ENCODE measurements at regions not wholly inside any gene's neighbourhood (a gene's known extent, or its start where the extent isn't known, plus 50 kb on each side); places are given as distances from the start of the nearest gene placed in this dataset.

DNA sequence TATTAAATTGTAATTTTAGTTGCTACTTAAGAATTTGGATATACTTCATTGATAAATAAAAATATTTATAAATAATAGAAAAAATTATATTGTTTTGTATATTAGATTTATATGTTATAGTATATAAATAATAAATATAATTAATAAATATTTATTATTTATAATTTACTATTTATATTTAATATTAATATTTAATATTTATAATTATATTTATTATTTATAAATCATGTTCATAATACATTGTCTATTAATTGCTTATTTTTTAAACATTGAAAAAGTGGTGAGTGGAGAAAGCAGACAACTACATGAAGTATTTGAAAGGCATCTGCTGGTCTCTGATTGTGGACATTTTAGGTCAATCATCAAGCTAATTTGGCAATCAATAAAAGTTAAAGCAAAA is 464.5 kb downstream of the MMUT start:
- Histone ChIP-seq H3K27me3 (no peaks in the 10 kb centered on the region), H3K36me3 (no peaks in the 10 kb centered on the region), H3K27ac (no peak overlapping the region), H3K4me3 (no peak overlapping the region), H3K9me3 (no peaks in the 10 kb centered on the region), H3K4me1 (peaks cover 0 to 18% (median 9%) of the 10 kb centered on the region in 4 donors)
- TF ChIP-seq, protein P1, sequence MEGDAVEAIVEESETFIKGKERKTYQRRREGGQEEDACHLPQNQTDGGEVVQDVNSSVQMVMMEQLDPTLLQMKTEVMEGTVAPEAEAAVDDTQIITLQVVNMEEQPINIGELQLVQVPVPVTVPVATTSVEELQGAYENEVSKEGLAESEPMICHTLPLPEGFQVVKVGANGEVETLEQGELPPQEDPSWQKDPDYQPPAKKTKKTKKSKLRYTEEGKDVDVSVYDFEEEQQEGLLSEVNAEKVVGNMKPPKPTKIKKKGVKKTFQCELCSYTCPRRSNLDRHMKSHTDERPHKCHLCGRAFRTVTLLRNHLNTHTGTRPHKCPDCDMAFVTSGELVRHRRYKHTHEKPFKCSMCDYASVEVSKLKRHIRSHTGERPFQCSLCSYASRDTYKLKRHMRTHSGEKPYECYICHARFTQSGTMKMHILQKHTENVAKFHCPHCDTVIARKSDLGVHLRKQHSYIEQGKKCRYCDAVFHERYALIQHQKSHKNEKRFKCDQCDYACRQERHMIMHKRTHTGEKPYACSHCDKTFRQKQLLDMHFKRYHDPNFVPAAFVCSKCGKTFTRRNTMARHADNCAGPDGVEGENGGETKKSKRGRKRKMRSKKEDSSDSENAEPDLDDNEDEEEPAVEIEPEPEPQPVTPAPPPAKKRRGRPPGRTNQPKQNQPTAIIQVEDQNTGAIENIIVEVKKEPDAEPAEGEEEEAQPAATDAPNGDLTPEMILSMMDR (IDR thresholded peaks at IDR 0.05), result no peak
- intact Hi-C loops (cut with DNase I; ENCODE audit: low total_unique reads), result no loop called here
- no peak for DNase-seq

DNA sequence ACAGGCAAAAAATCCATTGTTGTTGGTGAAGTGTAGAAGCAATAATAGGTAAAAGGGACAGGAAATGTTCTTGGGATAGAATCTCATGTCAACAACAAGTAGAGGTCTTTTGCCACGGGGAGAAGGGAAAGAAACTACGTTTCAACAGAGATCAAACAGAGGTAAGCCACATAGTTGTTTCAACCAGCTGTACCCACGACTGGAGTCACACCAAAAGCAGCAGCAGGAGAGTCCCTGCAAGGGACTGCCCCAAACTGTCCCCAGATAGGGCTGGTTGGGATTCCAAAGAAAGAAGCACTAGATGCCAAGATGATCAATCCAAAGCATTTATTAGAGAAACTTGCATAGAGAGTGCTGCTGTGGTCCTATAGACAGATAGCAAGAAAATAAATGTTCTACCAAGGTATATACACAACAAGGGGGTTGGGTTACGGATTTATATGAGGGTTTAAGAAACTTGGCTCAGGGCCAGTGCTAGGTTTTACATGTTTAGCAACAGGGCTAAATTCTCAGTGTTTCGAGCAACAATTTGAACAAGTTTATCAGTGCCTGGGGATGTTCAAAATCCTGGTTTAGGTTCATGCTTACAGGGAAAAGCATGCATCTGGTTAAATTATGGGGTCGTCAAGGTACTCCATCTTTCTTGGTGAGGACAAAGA is 466.5 kb downstream of the MMUT start:
- no peak overlapping the region for H3K4me3 ChIP-seq
- no peak overlapping the region for H3K27ac ChIP-seq
- no peaks in the 10 kb centered on the region for H3K27me3 ChIP-seq
- no peaks in the 10 kb centered on the region for H3K9me3 ChIP-seq
- no peak for DNase-seq
- intact Hi-C loops (cut with DNase I; ENCODE audit: low total_unique reads), result no loop called here
- TF ChIP-seq, protein P1 (IDR thresholded peaks at IDR 0.05), result no peak
- H3K4me1 ChIP-seq, result peaks cover 0 to 12% (median 6%) of the 10 kb centered on the region in 4 donors
- no peaks in the 10 kb centered on the region for H3K36me3 ChIP-seq

DNA sequence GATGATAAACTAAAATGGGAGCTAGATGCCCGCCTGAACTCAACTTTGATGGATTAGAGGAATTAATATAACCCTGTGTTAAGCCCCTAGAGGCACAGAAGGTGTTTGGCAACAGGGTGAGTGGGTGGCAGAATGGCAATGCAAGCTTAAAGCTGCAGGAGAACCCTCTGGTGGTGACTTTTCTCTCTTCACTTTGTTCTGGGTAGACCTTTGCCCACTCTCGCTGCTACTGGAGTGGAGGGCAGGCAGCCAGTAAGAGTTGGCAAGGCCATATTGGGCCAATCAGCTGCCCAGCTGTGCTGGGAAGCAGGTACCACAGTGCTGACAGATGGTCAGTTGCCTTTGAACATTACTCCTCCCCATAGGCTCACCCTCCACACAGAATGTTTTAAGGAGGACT is 468.2 kb downstream of the MMUT start:
- intact Hi-C loops (cut with DNase I; ENCODE audit: low total_unique reads), result no loop called here
- Histone ChIP-seq H3K4me3 (no peak overlapping the region), H3K27ac (no peak overlapping the region), H3K27me3 (no peaks in the 10 kb centered on the region), H3K36me3 (no peaks in the 10 kb centered on the region), H3K9me3 (no peaks in the 10 kb centered on the region), H3K4me1 (no peaks in the 10 kb centered on the region)
- TF ChIP-seq, protein P1 (IDR thresholded peaks at IDR 0.05), result no peak
- no peak for DNase-seq

GRCh38 chr6:48990739-48991138 is 472.3 kb downstream of the MMUT start:
- H3K27me3 ChIP-seq, result no peaks in the 10 kb centered on the region
- H3K4me3 ChIP-seq, result no peak overlapping the region
- H3K9me3 ChIP-seq, result no peaks in the 10 kb centered on the region
- H3K27ac ChIP-seq, result no peak overlapping the region
- no peaks in the 10 kb centered on the region for H3K4me1 ChIP-seq
- DNase-seq, result no peak
- TF ChIP-seq, protein P1 (IDR thresholded peaks at IDR 0.05), result no peak
- H3K36me3 ChIP-seq, result no peaks in the 10 kb centered on the region
- intact Hi-C loops (cut with DNase I; ENCODE audit: low total_unique reads), result no loop called here

DNA sequence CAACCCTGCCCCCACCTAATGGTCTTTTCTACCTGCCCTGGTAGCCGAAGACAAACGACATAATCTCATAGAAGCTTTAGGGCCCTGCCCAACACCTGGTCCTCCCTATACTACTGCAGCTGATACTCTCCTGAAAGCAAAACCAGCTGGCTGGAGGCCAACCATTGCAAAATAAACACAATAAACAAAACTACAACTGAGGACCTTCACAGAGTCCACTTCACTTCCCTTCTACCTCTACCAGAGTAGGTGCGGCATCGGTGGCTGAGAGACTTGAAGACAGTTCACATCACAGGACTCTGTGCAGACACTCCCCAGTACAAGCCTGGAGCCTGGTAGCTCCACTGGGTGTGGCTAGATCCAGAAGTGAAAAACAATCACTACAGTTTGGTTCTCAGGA is 476.2 kb downstream of the MMUT start:
- Histone ChIP-seq H3K9me3 (no peaks in the 10 kb centered on the region), H3K4me3 (no peak overlapping the region), H3K4me1 (no peaks in the 10 kb centered on the region), H3K36me3 (no peaks in the 10 kb centered on the region), H3K27ac (no peak overlapping the region), H3K27me3 (no peaks in the 10 kb centered on the region)
- intact Hi-C loops (cut with DNase I; ENCODE audit: low total_unique reads), result no loop called here
- TF ChIP-seq, protein P1 (IDR thresholded peaks at IDR 0.05), result no peak
- DNase-seq, result no peak

GRCh38 chr6:48986105-48986504 is 476.9 kb downstream of the MMUT start:
- Histone ChIP-seq H3K4me3 (no peak overlapping the region), H3K27ac (no peak overlapping the region), H3K9me3 (no peaks in the 10 kb centered on the region), H3K4me1 (no peaks in the 10 kb centered on the region), H3K36me3 (no peaks in the 10 kb centered on the region), H3K27me3 (no peaks in the 10 kb centered on the region)
- TF ChIP-seq, protein P1 (IDR thresholded peaks at IDR 0.05), result no peak
- intact Hi-C loops (cut with DNase I; ENCODE audit: low total_unique reads), result no loop called here
- no peak for DNase-seq
